HG03442 (cell line): ENCODE measurements at regions not wholly inside any gene's neighbourhood (a gene's known extent, or its start where the extent isn't known, plus 50 kb on each side); places are given as distances from the start of the nearest gene placed in this dataset.

Experiments
- ATAC-seq: cut with Tn5 transposase; IDR thresholded peaks from one replicate; pipeline ENCODE4 v1.9.1; 2021; ENCODE audit warnings: mild to moderate bottlenecking, moderate library complexity; ENCODE audit not compliant: unreplicated experiment

DNA sequence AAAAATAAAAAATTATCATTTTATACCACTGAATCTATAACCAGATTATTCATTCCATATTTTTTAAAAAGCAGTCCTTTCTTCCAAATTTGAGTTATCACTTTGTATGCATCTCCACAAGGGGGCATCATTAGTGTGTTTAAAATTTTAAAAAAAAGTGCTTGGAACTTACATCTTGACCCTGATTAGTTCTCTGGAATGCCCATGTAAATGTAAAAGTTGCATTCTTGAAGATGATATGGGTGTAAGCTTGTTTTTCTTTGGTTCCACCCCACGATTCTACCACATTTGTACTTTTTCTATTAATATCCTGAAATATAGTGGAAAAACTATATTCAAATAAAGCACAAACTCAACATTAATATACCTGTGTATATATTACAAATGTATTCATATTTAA, 144.9 kb downstream of the ELAPOR2 start:
- no peak for ATAC-seq
